ENCODE measurements at regions not wholly inside any gene's neighbourhood (a gene's known extent, or its start where the extent isn't known, plus 50 kb on each side); places are given as distances from the start of the nearest gene placed in this dataset.

- Mint-ChIP-seq H3K4me3 (no peak overlapping the region), H3K27ac (no peak overlapping the region), H3K9me3 (no peaks in the 10 kb centered on the region), H3K27me3 (ENCODE audit: insufficient read depth, low read depth) (peaks cover 4% of the 10 kb centered on the region), H3K4me1 (peaks cover 10% of the 10 kb centered on the region), H3K36me3 (no peaks in the 10 kb centered on the region)
- Histone ChIP-seq H3K36me3 (no peaks in the 10 kb centered on the region), H3K9me3 (ENCODE audit: low read depth) (no peaks in the 10 kb centered on the region), H3K4me2 (no peak overlapping the region), H3F3A (ENCODE audit: low read depth) (no peaks in the 10 kb centered on the region), H4K20me1 (ENCODE audit: low read depth) (no peaks in the 10 kb centered on the region), H3K79me2 (ENCODE audit: low read depth) (no peaks in the 10 kb centered on the region), H3K27me3 (no peaks in the 10 kb centered on the region), H3K4me1 (no peaks in the 10 kb centered on the region), H3K9ac (no peak overlapping the region), H3K4me3 (no peak overlapping the region), H2AFZ (replicated peaks) (no peak overlapping the region), H3K27ac (no peak overlapping the region)
- TF ChIP-seq EZH2 (IDR thresholded peaks at IDR 0.05): no peak
- no peak for TF ChIP-seq EZH2phosphoT487 (IDR thresholded peaks at IDR 0.05)
- no peak for TF ChIP-seq CTCF (IDR thresholded peaks at IDR 0.05)
- DNase-seq (ENCODE audit: low spot score): peak; percentile 4
Observed at GRCh38 chr4:187362937-187363857, 632.4 kb upstream of the ZFP42 start.

GRCh38 chr4:187364401-187364800 lies 631.2 kb upstream of the ZFP42 start:
- no peak overlapping the region for H3K27ac ChIP-seq

GRCh38 chr4:187364851-187365250 lies 630.7 kb upstream of the ZFP42 start:
- H3F3A ChIP-seq (ENCODE audit: low read depth): no peaks in the 10 kb centered on the region
- no peak overlapping the region for H2AFZ ChIP-seq (replicated peaks)
- H3K79me2 ChIP-seq (ENCODE audit: low read depth): no peaks in the 10 kb centered on the region
- Mint-ChIP-seq H3K36me3 (no peaks in the 10 kb centered on the region), H3K4me1 (peaks cover 10% of the 10 kb centered on the region), H3K4me3 (no peak overlapping the region), H3K27me3 (ENCODE audit: insufficient read depth, low read depth) (peaks cover 2% of the 10 kb centered on the region), H3K9me3 (no peaks in the 10 kb centered on the region), H3K27ac (no peak overlapping the region)
- no peak overlapping the region for H3K4me2 ChIP-seq
- no peaks in the 10 kb centered on the region for H3K36me3 ChIP-seq
- no peak overlapping the region for H3K4me3 ChIP-seq
- DNase-seq (ENCODE audit: low spot score): no peak
- H3K27me3 ChIP-seq: no peaks in the 10 kb centered on the region
- no peak overlapping the region for H3K27ac ChIP-seq
- no peak for TF ChIP-seq EZH2 (IDR thresholded peaks at IDR 0.05)
- no peak for TF ChIP-seq EZH2phosphoT487 (IDR thresholded peaks at IDR 0.05)
- TF ChIP-seq CTCF (IDR thresholded peaks at IDR 0.05): no peak
- H4K20me1 ChIP-seq (ENCODE audit: low read depth): no peaks in the 10 kb centered on the region
- H3K4me1 ChIP-seq: no peaks in the 10 kb centered on the region
- H3K9me3 ChIP-seq (ENCODE audit: low read depth): no peaks in the 10 kb centered on the region
- H3K9ac ChIP-seq: no peak overlapping the region

More at GRCh38 chr4:187364401-187364800, 631.2 kb upstream of the ZFP42 start:
- no peaks in the 10 kb centered on the region for H3K36me3 Mint-ChIP-seq
- no peak overlapping the region for H3K4me3 Mint-ChIP-seq
- no peaks in the 10 kb centered on the region for H3K4me1 ChIP-seq
- no peaks in the 10 kb centered on the region for H3K9me3 Mint-ChIP-seq
- H3K27ac Mint-ChIP-seq: no peak overlapping the region
- no peak overlapping the region for H3K4me2 ChIP-seq
- H4K20me1 ChIP-seq (ENCODE audit: low read depth): no peaks in the 10 kb centered on the region
- H3K27me3 ChIP-seq: no peaks in the 10 kb centered on the region
- H3K79me2 ChIP-seq (ENCODE audit: low read depth): no peaks in the 10 kb centered on the region
- H3K36me3 ChIP-seq: no peaks in the 10 kb centered on the region
- no peaks in the 10 kb centered on the region for H3K9me3 ChIP-seq (ENCODE audit: low read depth)
- no peak overlapping the region for H3K4me3 ChIP-seq
- H2AFZ ChIP-seq (replicated peaks): no peak overlapping the region
- peaks cover 4% of the 10 kb centered on the region for H3K27me3 Mint-ChIP-seq (ENCODE audit: insufficient read depth, low read depth)
- H3F3A ChIP-seq (ENCODE audit: low read depth): no peaks in the 10 kb centered on the region
- H3K9ac ChIP-seq: no peak overlapping the region
- TF ChIP-seq EZH2 (IDR thresholded peaks at IDR 0.05) (no peak), EZH2phosphoT487 (IDR thresholded peaks at IDR 0.05) (no peak), CTCF (IDR thresholded peaks at IDR 0.05) (no peak)
- H3K4me1 Mint-ChIP-seq: peaks cover 10% of the 10 kb centered on the region
- no peak for DNase-seq (ENCODE audit: low spot score)

All from neural progenitor cell (in vitro differentiated cells).